B cell (primary cell): ENCODE measurements at regions not wholly inside any gene's neighbourhood (a gene's known extent, or its start where the extent isn't known, plus 50 kb on each side); places are given as distances from the start of the nearest gene placed in this dataset.

ENCODE experiments used
- CTCF ChIP-seq: fragments of 200-600 bp; IDR thresholded peaks from one replicate; pipeline ENCODE4 v1.8.0; 2022; ENCODE audit warnings: antibody characterized with exemption, mild to moderate bottlenecking
- EZH2 ChIP-seq: IDR thresholded peaks from 2 replicates; pipeline ENCODE4 v1.6.1; 2012; ENCODE audit warnings: borderline replicate concordance, low read depth, mild to moderate bottlenecking, moderate library complexity, low read length; ENCODE audit not compliant: insufficient read depth, poor library complexity, severe bottlenecking

- TF ChIP-seq CTCF (no peak), EZH2 (no peak)
Observed at GRCh38 chr15:92800013-92800412, 100.1 kb upstream of the CHD2 start.
